DMS153 (cell line): ENCODE measurements at regions not wholly inside any gene's neighbourhood (a gene's known extent, or its start where the extent isn't known, plus 50 kb on each side); places are given as distances from the start of the nearest gene placed in this dataset.
"Not testable (repeated sequence)": the region's sequence is repeated elsewhere in the genome, so short reads cannot be mapped to it uniquely, and the experiment has no call there.

ENCODE experiments used
- DNase-seq: peaks from one replicate; lab custom pipeline; 2025; lab: John Stamatoyannopoulos, UW

GRCh38 chr5:24135536-24135935 is 509.2 kb downstream of the CDH10 start:
- no peak for DNase-seq

- no peak for DNase-seq
These were observed 503.7 kb downstream of the CDH10 start for GRCh38 chr5:24141046-24141445.

GRCh38 chr5:24142341-24142740 is 502.4 kb downstream of the CDH10 start:
- DNase-seq = no peak

GRCh38 chr5:24145806-24146205 is 499.0 kb downstream of the CDH10 start:
- no peak for DNase-seq

- no peak for DNase-seq
These were observed 483.2 kb downstream of the CDH10 start for GRCh38 chr5:24161559-24161958.

GRCh38 chr5:24162343-24162742 is 482.4 kb downstream of the CDH10 start:
- DNase-seq = no peak

- no peak for DNase-seq
These were observed 481.7 kb downstream of the CDH10 start for GRCh38 chr5:24163091-24163490.

GRCh38 chr5:24167806-24168205 is 477.0 kb downstream of the CDH10 start:
- DNase-seq = no peak

- no peak for DNase-seq
These were observed 474.8 kb downstream of the CDH10 start for GRCh38 chr5:24170026-24170425.

GRCh38 chr5:24170930-24171329 is 473.8 kb downstream of the CDH10 start:
- DNase-seq = not testable (repeated sequence)

- no peak for DNase-seq
These were observed 467.0 kb downstream of the CDH10 start for GRCh38 chr5:24177821-24178220.

GRCh38 chr5:24183981-24184380 is 460.8 kb downstream of the CDH10 start:
- no peak for DNase-seq

- no peak for DNase-seq
These were observed 456.4 kb downstream of the CDH10 start for GRCh38 chr5:24188216-24188925.

- DNase-seq = no peak
These were observed 448.0 kb downstream of the CDH10 start for GRCh38 chr5:24196789-24197188.

GRCh38 chr5:24208686-24209106 is 436.1 kb downstream of the CDH10 start:
- no peak for DNase-seq

GRCh38 chr5:24215114-24215513 is 429.7 kb downstream of the CDH10 start:
- no peak for DNase-seq

- no peak for DNase-seq
These were observed 421.9 kb downstream of the CDH10 start for GRCh38 chr5:24222876-24223275.

- no peak for DNase-seq
These were observed 419.7 kb downstream of the CDH10 start for GRCh38 chr5:24225051-24225450.

GRCh38 chr5:24226479-24226878 is 418.3 kb downstream of the CDH10 start:
- no peak for DNase-seq

- not testable (repeated sequence) for DNase-seq
These were observed 416.9 kb downstream of the CDH10 start for GRCh38 chr5:24227881-24228280.

GRCh38 chr5:24232041-24232440 is 412.7 kb downstream of the CDH10 start:
- no peak for DNase-seq

GRCh38 chr5:24232929-24233498 is 411.8 kb downstream of the CDH10 start:
- DNase-seq = no peak

GRCh38 chr5:24235946-24236345 is 408.8 kb downstream of the CDH10 start:
- DNase-seq = no peak

- DNase-seq = no peak
These were observed 399.0 kb downstream of the CDH10 start for GRCh38 chr5:24245821-24246220.
